Activated CD4-positive, alpha-beta T cell treated with anti-CD3 and anti-CD28 coated beads, Interleukin-2, amount 50 U/mL, for 16 hours (primary cell): ENCODE measurements at regions not wholly inside any gene's neighbourhood (a gene's known extent, or its start where the extent isn't known, plus 50 kb on each side); places are given as distances from the start of the nearest gene placed in this dataset.
"Not testable (repeated sequence)": the region's sequence is repeated elsewhere in the genome, so short reads cannot be mapped to it uniquely, and the experiment has no call there.

Source experiments
- DNase-seq: peaks from one replicate; pipeline ENCODE4 v3.0.0-alpha.2; 2020

GRCh38 chr11:60592601-60593000 lies 77.4 kb downstream of the MS4A13 start:
- DNase-seq = no peak

- no peak for DNase-seq
Observed at GRCh38 chr11:60594998-60595642, 79.9 kb downstream of the MS4A13 start.

GRCh38 chr11:60607483-60607882 lies 91.9 kb upstream of the MS4A8 start:
- no peak for DNase-seq

- DNase-seq = peak; percentile 22
Observed at GRCh38 chr11:60609632-60610031, 89.8 kb upstream of the MS4A8 start.

DNA sequence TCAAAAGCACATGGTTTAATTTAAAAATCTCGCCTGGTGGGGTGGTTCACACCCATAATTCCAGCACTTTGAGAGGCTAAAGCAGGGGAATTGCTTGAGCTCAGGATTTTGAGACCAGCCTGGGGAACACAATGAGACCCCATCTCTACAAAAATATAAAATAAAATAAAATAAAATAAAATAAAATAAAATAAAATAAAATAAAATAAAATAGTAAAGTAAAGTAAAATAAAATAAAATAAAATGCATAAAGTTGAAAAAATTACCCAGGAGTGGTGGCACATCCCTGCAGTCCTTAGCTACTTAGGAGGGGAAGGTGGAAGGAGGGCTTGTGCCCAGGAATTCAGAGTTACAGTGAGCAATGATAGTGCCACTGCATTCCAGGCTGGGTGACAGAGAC lies 88.7 kb upstream of the MS4A8 start:
- DNase-seq = no peak

DNA sequence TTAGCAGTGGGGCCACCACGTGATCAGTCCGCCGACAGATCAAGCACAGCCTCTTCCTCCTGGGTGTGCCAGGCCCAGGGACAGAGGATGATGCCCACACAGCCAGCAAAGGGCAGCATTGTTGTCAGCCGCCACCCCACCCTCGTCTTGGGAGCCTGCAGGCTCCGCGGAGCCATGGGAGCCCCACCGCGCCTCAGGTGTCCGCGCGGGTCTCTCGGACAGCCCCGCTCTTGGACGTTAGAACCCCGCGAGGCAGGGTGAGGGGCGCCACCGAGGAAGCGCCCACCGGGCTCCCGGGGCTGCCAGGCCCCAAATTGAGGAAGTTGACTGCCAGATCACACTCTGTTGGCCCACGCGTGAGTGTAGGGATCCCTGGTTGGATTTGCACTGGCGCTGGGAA lies 83.9 kb upstream of the MS4A8 start:
- DNase-seq = no peak

DNA sequence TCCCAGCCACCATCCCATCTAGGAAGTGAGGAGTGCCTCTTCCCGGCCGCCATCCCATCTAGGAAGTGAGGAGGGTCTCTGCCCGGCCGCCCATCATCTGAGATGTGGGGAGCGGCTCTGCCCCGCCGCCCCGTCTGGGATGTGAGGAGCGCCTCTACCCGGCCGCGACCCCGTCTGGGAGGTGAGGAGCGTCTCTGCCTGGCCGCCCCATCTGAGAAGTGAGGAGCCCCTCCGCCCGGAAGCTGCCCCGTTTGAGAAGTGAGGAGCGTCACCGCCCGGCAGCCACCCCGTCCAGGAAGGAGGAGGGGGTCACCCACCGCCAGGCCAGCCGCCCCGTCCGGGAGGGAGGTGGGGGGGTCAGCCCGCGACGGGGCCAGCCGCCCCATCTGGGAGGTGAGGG lies 77.5 kb upstream of the MS4A8 start:
- DNase-seq = not testable (repeated sequence)

DNA sequence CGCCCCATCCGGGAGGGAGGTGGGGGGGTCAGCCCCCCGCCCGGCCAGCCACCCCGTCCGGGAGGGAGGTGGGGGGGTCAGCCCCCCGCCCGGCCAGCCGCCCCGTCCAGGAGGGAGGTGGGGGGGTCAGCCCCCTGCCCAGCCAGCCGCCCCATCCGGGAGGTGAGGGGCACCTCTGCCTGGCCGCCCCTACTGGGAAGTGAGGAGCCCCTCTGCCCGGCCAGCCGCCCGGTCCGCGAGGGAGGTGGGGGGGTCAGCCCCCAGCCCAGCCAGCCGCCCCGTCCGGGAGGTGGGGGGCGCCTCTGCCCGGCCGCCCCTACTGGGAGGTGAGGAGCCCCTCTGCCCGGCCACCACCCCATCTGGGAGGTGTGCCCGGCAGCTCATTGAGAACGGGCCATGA lies 76.6 kb upstream of the MS4A8 start:
- not testable (repeated sequence) for DNase-seq

DNA sequence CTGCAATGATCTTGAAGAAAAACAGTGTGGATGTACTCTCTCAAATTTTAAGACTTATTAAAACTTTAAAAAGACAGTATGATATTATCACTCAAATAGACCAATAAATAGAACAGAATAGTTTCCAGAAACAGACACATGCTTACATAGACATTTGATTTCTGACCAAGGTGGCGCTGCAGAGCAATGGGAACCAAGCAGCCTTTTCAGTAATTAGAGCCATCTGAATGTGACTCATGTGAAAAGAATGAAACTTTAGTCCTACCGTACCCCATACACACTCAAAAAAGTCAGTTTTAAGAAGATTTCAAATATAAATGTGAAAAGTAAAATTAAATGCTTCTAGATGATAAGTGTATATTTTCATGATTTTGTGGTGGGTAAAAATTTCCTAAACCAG lies 74.2 kb upstream of the MS4A8 start:
- DNase-seq = no peak

DNA sequence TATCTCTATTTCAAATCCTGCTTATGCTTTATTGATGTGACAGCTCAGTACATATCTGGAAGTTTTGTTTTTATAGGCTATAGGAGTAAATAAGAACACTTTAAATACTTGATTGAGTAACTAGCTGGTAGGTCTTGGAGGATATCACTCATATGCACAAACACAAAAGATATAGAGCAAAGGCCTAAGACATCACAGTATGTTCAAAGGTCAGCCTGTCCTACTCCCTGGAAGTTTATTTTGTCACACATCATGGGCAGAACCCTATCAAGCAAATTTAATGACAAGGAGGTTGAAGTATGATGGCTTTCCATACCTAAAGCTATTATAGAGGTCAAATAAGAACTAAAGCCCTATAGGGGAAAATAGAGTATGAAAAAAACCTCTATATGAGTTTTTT lies 70.0 kb upstream of the MS4A8 start:
- DNase-seq = no peak

DNA sequence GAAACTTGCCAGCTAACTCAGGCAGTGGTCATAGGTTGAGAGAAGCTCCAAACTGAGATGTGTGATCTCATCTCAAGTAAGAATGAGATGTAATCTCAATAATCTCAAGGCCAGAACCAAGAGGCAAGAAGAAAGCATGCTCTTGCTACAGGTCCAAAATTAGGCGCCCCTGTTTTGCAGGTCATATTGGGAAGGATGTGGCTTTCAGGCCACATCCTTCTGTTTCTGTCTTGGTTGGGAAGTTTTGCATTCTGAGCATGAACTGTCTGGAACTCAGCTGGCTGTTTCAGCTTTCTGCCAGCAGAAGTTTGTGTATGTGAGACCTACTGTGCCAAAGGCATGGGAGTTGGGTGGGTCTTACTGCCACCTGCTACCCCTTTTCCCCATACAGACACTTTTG lies 67.5 kb upstream of the MS4A8 start:
- DNase-seq = no peak

DNA sequence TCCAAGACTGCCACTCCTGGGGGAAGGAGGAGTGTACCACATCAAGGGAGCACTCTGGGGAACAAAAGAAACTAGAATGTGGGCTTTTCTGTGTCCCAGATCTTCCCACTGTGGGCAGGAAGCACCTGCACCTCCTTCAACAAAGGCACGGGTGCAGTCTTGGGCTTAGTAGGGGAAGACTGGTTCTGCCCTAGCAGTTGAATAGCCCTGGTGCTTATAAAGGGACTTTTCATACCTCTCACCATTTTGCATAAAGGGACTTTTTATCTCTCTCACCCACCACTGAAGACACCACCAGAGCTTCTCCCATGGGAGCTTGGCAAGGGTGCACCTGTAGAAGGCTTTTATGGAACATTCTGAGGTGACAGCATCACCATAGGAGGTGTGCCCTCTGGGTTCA lies 65.8 kb upstream of the MS4A8 start:
- DNase-seq = no peak

DNA sequence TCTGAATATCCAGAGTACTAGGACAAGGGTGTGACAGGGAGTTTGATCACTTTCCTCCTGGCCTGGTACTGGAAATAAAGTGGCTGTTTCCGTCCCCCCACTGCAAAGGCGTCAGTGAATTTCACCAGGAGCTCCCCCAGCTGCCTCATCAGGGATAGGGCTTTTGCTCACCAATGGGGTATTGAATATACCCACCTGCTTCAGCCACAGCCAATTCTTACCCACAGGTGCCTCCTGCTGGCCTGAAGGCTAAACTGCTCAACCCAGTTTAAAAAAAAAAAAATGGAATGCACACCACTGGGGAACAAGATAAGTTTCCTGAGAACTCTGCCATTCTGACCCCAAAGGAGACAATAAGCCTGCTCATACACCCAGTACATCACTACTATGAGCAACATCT lies 65.3 kb upstream of the MS4A8 start:
- DNase-seq = no peak

DNA sequence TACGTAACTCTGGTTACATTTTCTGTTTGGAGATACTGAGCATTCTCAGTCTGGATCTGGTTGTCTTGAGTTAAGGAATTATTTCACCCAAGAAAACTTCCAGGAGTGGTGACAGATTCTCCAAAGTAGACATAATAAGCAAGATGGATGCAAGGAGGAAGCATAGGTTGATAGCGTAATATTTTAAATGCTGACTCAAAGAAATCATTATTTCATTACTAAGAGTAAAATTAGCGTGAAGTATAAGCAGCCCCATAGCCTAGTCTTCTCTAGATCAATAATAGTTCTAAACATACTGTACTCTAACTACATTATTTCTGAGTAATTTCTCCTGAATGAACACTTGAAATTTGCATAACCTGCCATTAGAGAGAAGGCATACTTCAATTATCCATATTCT lies 57.5 kb upstream of the MS4A8 start:
- DNase-seq = no peak

DNA sequence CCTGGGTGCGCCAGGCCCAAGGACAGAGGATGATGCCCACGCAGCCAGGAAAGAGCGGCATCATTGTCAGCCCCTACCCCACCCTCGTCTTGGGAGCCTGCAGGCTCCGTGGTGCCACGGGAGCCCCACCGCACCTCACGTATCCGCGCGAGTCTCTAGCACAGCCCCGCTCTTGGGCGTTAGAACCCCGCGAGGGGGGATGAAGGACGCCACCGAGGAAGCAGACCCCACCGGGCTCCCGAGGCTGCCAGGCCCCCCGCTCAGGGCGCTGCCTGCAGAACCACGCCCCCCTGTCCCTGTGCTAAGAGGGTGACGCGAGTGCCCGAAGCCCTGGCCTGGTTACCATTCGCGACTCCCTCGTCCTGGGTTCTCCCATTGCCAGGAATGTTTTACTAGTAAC lies 52.3 kb upstream of the MS4A8 start:
- no peak for DNase-seq
